HEK293 (cell line): ENCODE measurements at regions not wholly inside any gene's neighbourhood (a gene's known extent, or its start where the extent isn't known, plus 50 kb on each side); places are given as distances from the start of the nearest gene placed in this dataset.
A peak's percentile ranks its signal among the peaks of the same experiment; 100 is the strongest.

Experiments
- CTCF ChIA-PET: fragments of 350-600 bp; formaldehyde crosslinking; extraction: SDS; loops from one replicate; lab custom pipeline; 2021; ENCODE audit warnings: antibody characterized with exemption; lab: Yijun Ruan, JAX
- POLR2A ChIA-PET: fragments of 300-600 bp; formaldehyde crosslinking; extraction: SDS; loops from one replicate; lab custom pipeline; 2020; ENCODE audit warnings: antibody characterized with exemption, inconsistent platforms; lab: Yijun Ruan, JAX
- H3K27ac ChIP-seq: fragments of 200-500 bp; sonication (Bioruptor generic); 2 replicates; pipeline ENCODE4 v1.5.1; 2014; ENCODE audit warnings: low read depth, low read length, control low read depth, inconsistent platforms; ENCODE audit errors: extremely low read depth
- H3K36me3 ChIP-seq, 2 experiments: fragments of 200-500 bp in 1 of 2; sonication (Bioruptor generic) in 1 of 2; 1 replicate in 1 of 2; 2 replicates in 1 of 2; pipeline ENCODE4 v1.5.1; 2014 to 2017; ENCODE audit warnings: inconsistent platforms in 2 of 2, low read length in 2 of 2; ENCODE audit not compliant: control insufficient read depth in 2 of 2, insufficient read depth in 1 of 2
- H3K4me1 ChIP-seq: fragments of 200-500 bp; sonication (Bioruptor generic); 2 replicates; pipeline ENCODE4 v1.5.1; 2014; ENCODE audit warnings: mild to moderate bottlenecking, low read length, inconsistent platforms; ENCODE audit not compliant: control insufficient read depth, insufficient read depth
- H3K4me3 ChIP-seq: 2 replicates; pipeline ENCODE4 v1.5.1; 2011; ENCODE audit warnings: low read depth, mild to moderate bottlenecking, control low read depth, low read length, moderate library complexity
- H3K9me3 ChIP-seq: fragments of 200-500 bp; sonication (Bioruptor generic); 2 replicates; pipeline ENCODE4 v1.5.1; 2014; ENCODE audit warnings: low read depth, low read length, inconsistent platforms; ENCODE audit not compliant: control insufficient read depth, insufficient read depth
- EGR2 ChIP-seq: fragments of 450-650 bp; formaldehyde crosslinking; IDR thresholded peaks from 2 replicates; pipeline ENCODE4 v1.5.1; 2016; ENCODE audit warnings: low read depth, missing biosample characterization, missing genetic modification characterization
- ELK4 ChIP-seq: IDR thresholded peaks from 2 replicates; pipeline ENCODE4 v1.6.1; 2011; ENCODE audit warnings: mild to moderate bottlenecking, low read depth, low read length, borderline replicate concordance
- KLF17 ChIP-seq: fragments of 450-650 bp; formaldehyde crosslinking; IDR thresholded peaks from 2 replicates; pipeline ENCODE4 v1.5.1; 2016; ENCODE audit warnings: missing biosample characterization, missing genetic modification characterization
- KLF7 ChIP-seq: fragments of 450-650 bp; formaldehyde crosslinking; IDR thresholded peaks from 2 replicates; pipeline ENCODE4 v1.5.1; 2016; ENCODE audit warnings: missing biosample characterization, missing genetic modification characterization, borderline replicate concordance
- PRDM6 ChIP-seq: fragments of 450-650 bp; formaldehyde crosslinking; IDR thresholded peaks from 2 replicates; pipeline ENCODE4 v1.5.1; 2017; ENCODE audit warnings: missing biosample characterization, missing genetic modification characterization
- TRIM28 ChIP-seq: IDR thresholded peaks from 2 replicates; pipeline ENCODE4 v1.6.1; 2011; ENCODE audit warnings: low read length, control low read depth, borderline replicate concordance
- ZBTB48 ChIP-seq: fragments of 450-650 bp; formaldehyde crosslinking; IDR thresholded peaks from 2 replicates; pipeline ENCODE4 v1.5.1; 2016; ENCODE audit warnings: missing biosample characterization, missing genetic modification characterization
- ZFHX2 ChIP-seq: fragments of 450-650 bp; formaldehyde crosslinking; conservative IDR thresholded peaks from 2 replicates; pipeline ENCODE4 v1.5.1; 2016; ENCODE audit warnings: missing biosample characterization, missing genetic modification characterization
- ZNF266 ChIP-seq: fragments of 450-650 bp; formaldehyde crosslinking; IDR thresholded peaks from 2 replicates; pipeline ENCODE4 v1.5.1; 2016; ENCODE audit warnings: missing biosample characterization, missing genetic modification characterization, low read depth
- ZNF549 ChIP-seq: fragments of 450-650 bp; IDR thresholded peaks from 2 replicates; pipeline ENCODE4 v1.5.1; 2018; ENCODE audit warnings: missing biosample characterization, missing genetic modification characterization, mild to moderate bottlenecking, inconsistent platforms, moderate library complexity
- ZNF580 ChIP-seq: fragments of 450-650 bp; formaldehyde crosslinking; IDR thresholded peaks from 2 replicates; pipeline ENCODE4 v1.5.1; 2016; ENCODE audit warnings: missing biosample characterization, missing genetic modification characterization
- ZNF621 ChIP-seq: fragments of 450-650 bp; formaldehyde crosslinking; IDR thresholded peaks from 2 replicates; pipeline ENCODE4 v1.5.1; 2017; ENCODE audit warnings: missing biosample characterization, missing genetic modification characterization
- ZNF629 ChIP-seq: fragments of 450-650 bp; formaldehyde crosslinking; IDR thresholded peaks from 2 replicates; pipeline ENCODE4 v1.5.1; 2017; ENCODE audit warnings: missing biosample characterization, missing genetic modification characterization
- ZNF664 ChIP-seq: fragments of 450-650 bp; formaldehyde crosslinking; IDR thresholded peaks from 2 replicates; pipeline ENCODE4 v1.5.1; 2016; ENCODE audit warnings: missing biosample characterization, missing genetic modification characterization
- ZNF692 ChIP-seq: fragments of 450-650 bp; formaldehyde crosslinking; IDR thresholded peaks from 2 replicates; pipeline ENCODE4 v1.5.1; 2016; ENCODE audit warnings: missing biosample characterization, missing genetic modification characterization
- TF ChIP-seq, protein P1 (sequence below): sonication (generic); formaldehyde crosslinking; IDR thresholded peaks from 2 replicates; pipeline ENCODE4 v1.8.1; 2022; ENCODE audit warnings: mild to moderate bottlenecking, moderate library complexity, missing genetic modification reagents

DNA sequence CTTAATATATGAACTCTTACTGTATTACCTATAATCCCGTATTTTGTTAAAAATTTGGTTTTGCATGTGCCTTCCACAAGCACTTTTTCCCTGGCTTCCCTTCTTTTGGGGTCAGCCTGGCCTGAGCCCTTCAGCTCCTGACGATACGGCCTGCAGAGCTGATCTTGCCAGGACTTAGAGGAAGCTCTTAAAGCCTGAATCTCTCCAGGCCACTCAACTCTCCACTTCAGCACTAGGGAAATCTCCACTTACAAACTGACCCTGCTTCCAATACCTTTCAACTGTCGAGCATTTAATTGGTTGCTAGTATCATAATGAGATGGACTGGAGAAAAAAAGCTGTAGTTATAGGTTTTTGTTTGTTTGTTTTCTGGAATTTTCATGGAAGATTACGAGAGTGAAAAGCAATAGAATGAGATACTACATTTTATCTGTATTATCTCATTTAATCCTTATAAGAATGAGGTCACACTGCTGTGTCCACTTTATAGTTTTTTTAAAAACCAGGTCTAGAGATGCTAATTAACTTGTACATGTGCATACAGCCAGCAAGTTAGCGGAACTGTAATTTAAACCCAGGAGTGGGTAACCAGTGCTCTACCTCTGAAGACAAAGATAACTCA lies 54.8 kb downstream of the ZBTB38 start:
- ChIA-PET CTCF (interaction anchor here (0.5 to 1.6 kb wide), 2 partner anchors 10 to 19 kb away, joined by 3 to 6 read pairs; no protein-coding TSS in a partner anchor), POLR2A (no interaction called here)
- Histone ChIP-seq H3K4me3 (no peak overlapping the region), H3K27ac (no peak overlapping the region), H3K4me1 (no peaks in the 10 kb centered on the region), H3K36me3 (no peaks in the 10 kb centered on the region), H3K9me3 (no peaks in the 10 kb centered on the region)
- TF ChIP-seq PRDM6 (tag by site-specific recombination): peak; percentile 11; the same call in 1 of the 2 replicates
- peak; percentile 91 for TF ChIP-seq ZNF664
- no peak for TF ChIP-seq ZNF549
- TF ChIP-seq ZNF692 (tag by site-specific recombination): no peak

DNA sequence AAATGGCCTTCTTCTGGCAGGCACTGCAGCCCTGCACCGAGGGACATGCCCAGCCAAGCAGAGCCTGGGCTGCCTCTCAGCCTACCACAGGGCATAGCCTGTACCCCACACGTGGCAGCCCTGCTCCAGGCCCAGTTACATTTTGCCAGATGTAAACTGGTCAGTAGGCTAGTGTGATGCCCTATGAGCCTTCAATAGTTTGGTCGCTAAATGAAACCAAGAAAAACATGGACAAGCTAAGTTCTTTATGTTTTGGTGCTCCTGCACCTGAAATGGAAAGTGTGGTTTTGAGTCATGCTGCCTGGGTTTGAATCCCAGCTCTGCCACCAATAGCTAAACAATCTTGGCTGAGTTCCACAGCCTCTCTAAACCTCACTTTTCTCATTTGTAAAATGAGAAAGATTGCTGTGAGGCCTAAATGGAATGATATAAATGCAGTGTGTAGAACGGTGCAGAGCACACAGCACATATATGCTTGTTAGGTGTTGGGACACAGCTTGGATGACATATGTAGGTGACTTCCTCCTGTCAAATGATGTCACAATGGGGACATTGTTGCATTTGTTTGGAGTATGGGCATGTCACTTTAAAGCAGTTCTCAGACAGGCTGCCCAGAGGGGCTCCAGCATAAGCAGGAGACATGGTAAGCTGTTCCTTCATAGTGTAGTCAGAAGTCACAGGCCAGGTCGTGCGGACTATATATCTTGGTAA lies 57.4 kb downstream of the ZBTB38 start:
- CTCF ChIA-PET: interaction anchor here (0.9 to 1.4 kb wide), 2 partner anchors 16 to 30 kb away, joined by 3 to 7 read pairs; no protein-coding TSS in a partner anchor
- POLR2A ChIA-PET: no interaction called here
- TF ChIP-seq ZNF629 (tag by site-specific recombination) (peak; percentile 53; the same call in 1 of the 2 replicates), ZNF621 (tag by site-specific recombination) (no peak), KLF17 (no peak)
- Histone ChIP-seq H3K9me3 (no peaks in the 10 kb centered on the region), H3K4me3 (no peak overlapping the region), H3K4me1 (no peaks in the 10 kb centered on the region), H3K36me3 (no peaks in the 10 kb centered on the region), H3K27ac (no peak overlapping the region)

- ChIA-PET CTCF (no interaction called here), POLR2A (no interaction called here)
- Histone ChIP-seq H3K9me3 (no peaks in the 10 kb centered on the region), H3K36me3 (no peaks in the 10 kb centered on the region), H3K27ac (no peak overlapping the region), H3K4me3 (no peak overlapping the region), H3K4me1 (no peaks in the 10 kb centered on the region)
- TF ChIP-seq ZFHX2 (tag by site-specific recombination): peak; percentile 42
- peak; percentile 21; the same call in 1 of the 2 replicates for TF ChIP-seq EGR2 (tag by site-specific recombination)
- TF ChIP-seq KLF7 (tag by site-specific recombination): no peak
Observed at GRCh38 chr3:141426404-141427034, 58.2 kb downstream of the ZBTB38 start.

DNA sequence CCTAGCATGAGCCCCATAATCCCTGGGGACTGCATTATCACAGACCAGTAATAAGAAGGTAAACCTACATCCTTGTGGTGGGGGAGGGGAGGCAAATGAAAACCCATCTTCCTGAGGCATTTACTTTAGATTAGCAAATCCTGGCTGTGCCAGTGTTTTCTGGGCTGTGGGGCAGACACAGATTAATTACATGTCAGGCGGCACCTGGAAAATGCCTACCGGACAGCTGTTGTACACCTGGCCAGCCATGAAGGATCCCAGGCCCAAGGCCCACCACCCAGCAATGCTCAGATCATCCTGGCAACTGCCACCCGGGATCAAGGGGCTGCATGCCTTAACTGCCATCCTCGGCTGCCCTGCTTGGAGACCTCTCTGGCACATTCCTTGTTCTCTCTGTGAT lies 59.1 kb upstream of the RASA2 start:
- H3K4me1 ChIP-seq: no peaks in the 10 kb centered on the region
- ChIA-PET CTCF (interaction anchor here (0.6 to 0.9 kb wide), 2 partner anchors 27 to 249 kb away, joined by 3 to 4 read pairs; no protein-coding TSS in a partner anchor), POLR2A (interaction anchor here (1.3 kb wide), 1 partner anchor 10 kb away, joined by 3 read pairs; no protein-coding TSS in a partner anchor)
- no peak overlapping the region for H3K27ac ChIP-seq
- H3K36me3 ChIP-seq: no peaks in the 10 kb centered on the region
- no peak overlapping the region for H3K4me3 ChIP-seq
- H3K9me3 ChIP-seq: no peaks in the 10 kb centered on the region
- TF ChIP-seq ELK4 (no peak), ZBTB48 (tag by site-specific recombination) (no peak), ZNF266 (tag by site-specific recombination) (no peak), TRIM28 (no peak), ZNF580 (tag by site-specific recombination) (no peak)
- TF ChIP-seq, protein P1, sequence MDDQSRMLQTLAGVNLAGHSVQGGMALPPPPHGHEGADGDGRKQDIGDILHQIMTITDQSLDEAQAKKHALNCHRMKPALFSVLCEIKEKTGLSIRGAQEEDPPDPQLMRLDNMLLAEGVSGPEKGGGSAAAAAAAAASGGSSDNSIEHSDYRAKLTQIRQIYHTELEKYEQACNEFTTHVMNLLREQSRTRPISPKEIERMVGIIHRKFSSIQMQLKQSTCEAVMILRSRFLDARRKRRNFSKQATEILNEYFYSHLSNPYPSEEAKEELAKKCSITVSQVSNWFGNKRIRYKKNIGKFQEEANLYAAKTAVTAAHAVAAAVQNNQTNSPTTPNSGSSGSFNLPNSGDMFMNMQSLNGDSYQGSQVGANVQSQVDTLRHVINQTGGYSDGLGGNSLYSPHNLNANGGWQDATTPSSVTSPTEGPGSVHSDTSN (CRISPR knock-in tag): no peak
